HCT116 (cell line): ENCODE measurements at regions not wholly inside any gene's neighbourhood (a gene's known extent, or its start where the extent isn't known, plus 50 kb on each side); places are given as distances from the start of the nearest gene placed in this dataset.

Source experiments
- ATAC-seq: fragments of 200-7000 bp; cut with Tn5 transposase; 2 replicates; pipeline ENCODE4 v1.9.1; 2020; ENCODE audit warnings: mild to moderate bottlenecking, moderate library complexity
- BruUV-seq: library from RNA; stranded (reverse); fragments of 400-500 nt; replicated peaks from 2 replicates; lab custom pipeline; 2021; lab: Mats Ljungman, UMichigan
- CTCF ChIA-PET: fragments of 300-600 bp; sonication (Branson Sonifier 250); formaldehyde crosslinking; loops from one replicate; lab custom pipeline; 2021; ENCODE audit warnings: antibody characterized with exemption; lab: Charles Lee
- POLR2A ChIA-PET: fragments of 300-600, 350-600 bp; sonication (Branson Sonifier 250); formaldehyde crosslinking; loops from one replicate; lab custom pipeline; 2021; ENCODE audit warnings: antibody characterized with exemption; lab: Charles Lee
- RAD21 ChIA-PET, 2 experiments: fragments of 300-600 bp; sonication (Branson Sonifier 250); formaldehyde crosslinking; loops; one replicate each; lab custom pipeline; 2023; ENCODE audit warnings: low total read pairs in 2 of 2; ENCODE audit not compliant: uncharacterized antibody in 2 of 2, unreplicated experiment in 2 of 2, low non-redundant PET in 1 of 2; lab: Charles Lee
- DNase-seq: peaks from one replicate; pipeline ENCODE4 v3.0.0-alpha.2; 2010; ENCODE audit warnings: low read depth, low spot score
- H2AFZ ChIP-seq: fragments of 200-600 bp; shearing (Covaris generic), sonication (generic); 2 replicates; pipeline ENCODE4 v1.6.1; 2017; ENCODE audit warnings: low read depth, mixed run types, mixed read lengths, antibody characterized with exemption, low read length; ENCODE audit not compliant: poor library complexity, severe bottlenecking
- H3K27ac ChIP-seq: 2 replicates; pipeline ENCODE4 v1.5.1; 2012; ENCODE audit warnings: low read depth, low read length
- H3K27me3 ChIP-seq: fragments of 200-600 bp; sonication (generic); 2 replicates; pipeline ENCODE4 v1.6.1; 2016; ENCODE audit warnings: mixed run types, low read length, mixed read lengths; ENCODE audit not compliant: insufficient read depth
- H3K36me3 ChIP-seq, 2 experiments: fragments of 200-500 bp in 1 of 2; fragments of 200-600 bp in 1 of 2; sonication (Bioruptor generic) in 1 of 2; sonication (generic) in 1 of 2; 2 replicates each; pipeline versions ENCODE4 v1.5.1 to v1.6.1; 2014 to 2016; ENCODE audit warnings: low read length in 2 of 2, inconsistent platforms in 1 of 2, mixed read lengths in 1 of 2, mixed run types in 1 of 2; ENCODE audit not compliant: insufficient read depth in 2 of 2, control insufficient read depth in 1 of 2
- H3K4me1 ChIP-seq, 2 experiments: fragments of 200-600 bp in 1 of 2; sonication (generic) in 1 of 2; 2 replicates each; pipeline versions ENCODE4 v1.5.1 to v1.6.1; 2012 to 2017; ENCODE audit warnings: low read length in 2 of 2, inconsistent platforms in 1 of 2, mild to moderate bottlenecking in 1 of 2, mixed read lengths in 1 of 2, mixed run types in 1 of 2, moderate library complexity in 1 of 2; ENCODE audit not compliant: insufficient read depth in 2 of 2, control insufficient read depth in 1 of 2
- H3K4me2 ChIP-seq: fragments of 200-600 bp; sonication (generic); 2 replicates; pipeline ENCODE4 v1.6.1; 2017; ENCODE audit warnings: mixed run types, low read length, mixed read lengths
- H3K4me3 ChIP-seq, 2 experiments: fragments of 200-600 bp in 1 of 2; sonication (generic) in 1 of 2; replicated peaks in 1 of 2; 2 replicates each; pipeline ENCODE4 v1.5.1; 2011 to 2016; ENCODE audit warnings: low read length in 2 of 2, control low read depth in 1 of 2, low read depth in 1 of 2, mild to moderate bottlenecking in 1 of 2, mixed read lengths in 1 of 2, mixed run types in 1 of 2
- H3K79me2 ChIP-seq: fragments of 200-600 bp; sonication (generic); 2 replicates; pipeline ENCODE4 v1.6.1; 2017; ENCODE audit warnings: mild to moderate bottlenecking, mixed run types, low read length, moderate library complexity, mixed read lengths; ENCODE audit not compliant: insufficient read depth
- H3K9ac ChIP-seq: fragments of 200-600 bp; sonication (generic); 2 replicates; pipeline ENCODE4 v1.6.1; 2016; ENCODE audit warnings: low read length, mixed read lengths
- H3K9me2 ChIP-seq: fragments of 200-600 bp; sonication (generic), shearing (Covaris generic); 2 replicates; pipeline ENCODE4 v1.6.1; 2017; ENCODE audit warnings: mixed run types, mild to moderate bottlenecking, moderate library complexity; ENCODE audit not compliant: insufficient read depth
- H3K9me3 ChIP-seq, 2 experiments: fragments of 200-500 bp in 1 of 2; fragments of 200-600 bp in 1 of 2; sonication (Bioruptor generic) in 1 of 2; sonication (generic) in 1 of 2; 2 replicates each; pipeline ENCODE4 v1.6.1; 2014 to 2017; ENCODE audit warnings: low read length in 2 of 2, mixed read lengths in 2 of 2, inconsistent platforms in 1 of 2, low read depth in 1 of 2, mild to moderate bottlenecking in 1 of 2, mixed run types in 1 of 2, moderate library complexity in 1 of 2; ENCODE audit not compliant: control insufficient read depth in 1 of 2, insufficient read depth in 1 of 2
- H4K20me1 ChIP-seq: fragments of 200-600 bp; sonication (generic), shearing (Covaris generic); 2 replicates; pipeline ENCODE4 v1.6.1; 2017; ENCODE audit warnings: mixed run types, mild to moderate bottlenecking, moderate library complexity; ENCODE audit not compliant: insufficient read depth
- CBX3 ChIP-seq: IDR thresholded peaks from 2 replicates; pipeline ENCODE4 v1.6.1; 2012; ENCODE audit warnings: low read depth
- CEBPB ChIP-seq: IDR thresholded peaks from 2 replicates; pipeline ENCODE4 v1.6.1; 2012; ENCODE audit warnings: low read depth
- EZH2 ChIP-seq: fragments of 200-600 bp; sonication (generic); IDR thresholded peaks from 2 replicates; pipeline ENCODE4 v1.6.1; 2017; ENCODE audit warnings: antibody characterized with exemption, mixed run types
- EZH2phosphoT487 ChIP-seq: fragments of 200-600 bp; IDR thresholded peaks from 2 replicates; pipeline ENCODE4 v1.6.1; 2018; ENCODE audit warnings: antibody characterized with exemption, borderline replicate concordance
- POLR2A ChIP-seq: IDR thresholded peaks from 2 replicates; pipeline ENCODE4 v1.7.0; 2011; ENCODE audit warnings: borderline replicate concordance; ENCODE audit not compliant: insufficient read depth, insufficient read length; ENCODE audit errors: extremely low read depth
- POLR2AphosphoS5 ChIP-seq: IDR thresholded peaks from 2 replicates; pipeline ENCODE4 v1.6.1; 2011; ENCODE audit warnings: mild to moderate bottlenecking, low read depth, low read length, moderate library complexity
- TCF7L2 ChIP-seq: IDR thresholded peaks from 2 replicates; pipeline ENCODE4 v1.7.0; 2011; ENCODE audit warnings: borderline replicate concordance, inconsistent platforms; ENCODE audit not compliant: insufficient read depth, insufficient read length; ENCODE audit errors: extremely low read depth
- YY1 ChIP-seq: IDR thresholded peaks from 2 replicates; pipeline ENCODE4 v1.6.1; 2011; ENCODE audit warnings: low read length, low read depth, moderate library complexity, mild to moderate bottlenecking; ENCODE audit not compliant: insufficient replicate concordance; ENCODE audit errors: extremely low read depth
- ZNF274 ChIP-seq: fragments of 200-500 bp; sonication (Bioruptor generic); IDR thresholded peaks from 2 replicates; pipeline ENCODE4 v1.6.1; 2014; ENCODE audit warnings: mild to moderate bottlenecking, low read depth, low read length, inconsistent platforms
- intact Hi-C: fragments of 100-400 bp; cut with micrococcal nuclease; formaldehyde crosslinking; loops from 2 replicates; pipeline ENCODE4 v1.10.0; 2022
- TF ChIP-seq, protein P1 (sequence below): IDR thresholded peaks from 2 replicates; pipeline ENCODE4 v1.6.1; 2012
- TF ChIP-seq, protein P2 (sequence below): IDR thresholded peaks from 2 replicates; pipeline ENCODE4 v1.6.1; 2012
- TF ChIP-seq, protein P3 (sequence below): IDR thresholded peaks from 2 replicates; pipeline ENCODE4 v1.6.1; 2011; ENCODE audit warnings: mild to moderate bottlenecking, low read length, moderate library complexity; ENCODE audit not compliant: insufficient replicate concordance; ENCODE audit errors: extremely low read depth
- TF ChIP-seq, protein P4 (sequence below), 3 experiments: fragments of 200-600 bp in 1 of 3; sonication (generic) in 1 of 3; IDR thresholded peaks in 2 of 3; conservative IDR thresholded peaks in 1 of 3; 2 replicates each; pipeline ENCODE4 v1.5.1; 2012 to 2017; ENCODE audit warnings: low read depth in 2 of 3, low read length in 2 of 3, antibody characterized with exemption in 1 of 3, borderline replicate concordance in 1 of 3, control low read depth in 1 of 3, mild to moderate bottlenecking in 1 of 3, mixed read lengths in 1 of 3, mixed run types in 1 of 3, moderate library complexity in 1 of 3; ENCODE audit not compliant: insufficient read depth in 1 of 3

DNA sequence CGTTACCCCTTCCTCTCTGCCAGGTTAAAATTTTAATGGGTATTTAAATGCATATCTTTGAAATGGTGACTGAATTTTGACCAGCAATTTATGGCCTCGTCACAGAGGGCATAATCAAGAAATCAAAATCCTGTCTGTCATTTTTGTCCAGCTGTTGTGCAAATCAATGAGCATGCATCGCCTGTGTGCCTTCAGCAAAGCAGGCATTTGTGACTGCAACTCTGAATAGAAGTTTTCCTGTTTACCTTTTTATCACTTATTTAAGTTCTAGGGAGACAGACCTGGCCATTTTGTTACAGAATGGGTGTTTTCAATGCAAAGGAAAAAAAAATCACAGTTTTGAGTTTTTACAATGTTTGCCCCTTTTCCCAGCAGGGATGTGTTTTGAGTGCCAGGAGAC is 107.4 kb downstream of the PPM1A start:
- no TSS peak for BruUV-seq
- H3K4me3 ChIP-seq: no peak overlapping the region
- POLR2A ChIA-PET: no interaction called here
- DNase-seq (no peak), ATAC-seq (no peak)
- no peaks in the 10 kb centered on the region for H3K9me2 ChIP-seq
- no peak overlapping the region for H3K9ac ChIP-seq
- no peak overlapping the region for H3K27ac ChIP-seq
- no peak overlapping the region for H2AFZ ChIP-seq
- no peaks in the 10 kb centered on the region for H3K4me1 ChIP-seq
- CTCF ChIA-PET: no interaction called here
- no peaks in the 10 kb centered on the region for H4K20me1 ChIP-seq
- TF ChIP-seq POLR2AphosphoS5 (no peak), TCF7L2 (no peak), POLR2A (no peak), CEBPB (no peak), EZH2phosphoT487 (no peak)
- TF ChIP-seq, protein P1, sequence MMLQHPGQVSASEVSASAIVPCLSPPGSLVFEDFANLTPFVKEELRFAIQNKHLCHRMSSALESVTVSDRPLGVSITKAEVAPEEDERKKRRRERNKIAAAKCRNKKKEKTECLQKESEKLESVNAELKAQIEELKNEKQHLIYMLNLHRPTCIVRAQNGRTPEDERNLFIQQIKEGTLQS: no peak
- TF ChIP-seq, protein P2, sequence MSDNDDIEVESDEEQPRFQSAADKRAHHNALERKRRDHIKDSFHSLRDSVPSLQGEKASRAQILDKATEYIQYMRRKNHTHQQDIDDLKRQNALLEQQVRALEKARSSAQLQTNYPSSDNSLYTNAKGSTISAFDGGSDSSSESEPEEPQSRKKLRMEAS: no peak
- no peaks in the 10 kb centered on the region for H3K27me3 ChIP-seq
- no peaks in the 10 kb centered on the region for H3K36me3 ChIP-seq
- H3K9me3 ChIP-seq: no peaks in the 10 kb centered on the region
- no peaks in the 10 kb centered on the region for H3K79me2 ChIP-seq
- intact Hi-C loops: no loop called here
- no peak overlapping the region for H3K4me2 ChIP-seq
- RAD21 ChIA-PET: no interaction called here

DNA sequence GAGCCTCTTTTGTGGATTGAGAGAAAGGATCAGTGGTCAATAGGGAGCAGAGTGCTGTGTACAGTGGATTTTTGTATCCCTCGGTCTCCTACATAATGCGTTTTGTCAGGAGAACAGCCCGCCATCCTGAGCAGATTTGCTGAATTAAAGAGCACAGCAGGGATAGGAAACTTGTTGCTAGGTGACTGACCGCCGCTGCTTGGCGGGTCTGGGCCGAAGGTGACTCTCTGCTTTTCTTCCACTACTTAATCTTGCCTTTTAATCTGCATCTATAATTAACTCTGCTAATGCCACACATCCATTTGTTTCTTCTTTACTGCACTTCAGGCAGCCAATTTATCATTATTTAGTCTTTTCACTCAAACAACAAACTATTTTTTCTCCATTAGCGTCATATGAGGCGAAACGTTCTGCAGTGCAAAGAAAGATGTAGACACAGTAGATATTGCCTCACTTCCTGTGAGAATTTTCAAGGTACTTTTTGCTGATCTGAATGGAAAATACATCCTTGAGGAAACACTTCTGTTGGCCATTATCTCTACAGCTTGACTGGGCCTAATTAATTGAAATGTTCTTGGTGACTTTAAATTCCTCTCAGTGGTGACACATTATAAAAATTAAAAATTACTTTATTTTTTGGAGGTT is 108.0 kb downstream of the PPM1A start:
- Histone ChIP-seq H3K4me2 (no peak overlapping the region), H3K27ac (no peak overlapping the region), H3K4me1 (no peaks in the 10 kb centered on the region), H3K9ac (no peak overlapping the region), H2AFZ (no peak overlapping the region), H4K20me1 (no peaks in the 10 kb centered on the region), H3K4me3 (no peak overlapping the region), H3K9me2 (no peaks in the 10 kb centered on the region), H3K79me2 (no peaks in the 10 kb centered on the region), H3K9me3 (no peaks in the 10 kb centered on the region), H3K36me3 (no peaks in the 10 kb centered on the region), H3K27me3 (no peaks in the 10 kb centered on the region)
- intact Hi-C loops: no loop called here
- CTCF ChIA-PET: no interaction called here
- ATAC-seq (no peak), DNase-seq (no peak)
- POLR2A ChIA-PET: no interaction called here
- TF ChIP-seq TCF7L2 (no peak), CEBPB (no peak), ZNF274 (no peak), YY1 (no peak), EZH2 (no peak), EZH2phosphoT487 (no peak), CBX3 (no peak), POLR2A (no peak)
- TF ChIP-seq, protein P3, sequence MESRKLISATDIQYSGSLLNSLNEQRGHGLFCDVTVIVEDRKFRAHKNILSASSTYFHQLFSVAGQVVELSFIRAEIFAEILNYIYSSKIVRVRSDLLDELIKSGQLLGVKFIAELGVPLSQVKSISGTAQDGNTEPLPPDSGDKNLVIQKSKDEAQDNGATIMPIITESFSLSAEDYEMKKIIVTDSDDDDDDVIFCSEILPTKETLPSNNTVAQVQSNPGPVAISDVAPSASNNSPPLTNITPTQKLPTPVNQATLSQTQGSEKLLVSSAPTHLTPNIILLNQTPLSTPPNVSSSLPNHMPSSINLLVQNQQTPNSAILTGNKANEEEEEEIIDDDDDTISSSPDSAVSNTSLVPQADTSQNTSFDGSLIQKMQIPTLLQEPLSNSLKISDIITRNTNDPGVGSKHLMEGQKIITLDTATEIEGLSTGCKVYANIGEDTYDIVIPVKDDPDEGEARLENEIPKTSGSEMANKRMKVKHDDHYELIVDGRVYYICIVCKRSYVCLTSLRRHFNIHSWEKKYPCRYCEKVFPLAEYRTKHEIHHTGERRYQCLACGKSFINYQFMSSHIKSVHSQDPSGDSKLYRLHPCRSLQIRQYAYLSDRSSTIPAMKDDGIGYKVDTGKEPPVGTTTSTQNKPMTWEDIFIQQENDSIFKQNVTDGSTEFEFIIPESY: no peak
- TF ChIP-seq, protein P4, sequence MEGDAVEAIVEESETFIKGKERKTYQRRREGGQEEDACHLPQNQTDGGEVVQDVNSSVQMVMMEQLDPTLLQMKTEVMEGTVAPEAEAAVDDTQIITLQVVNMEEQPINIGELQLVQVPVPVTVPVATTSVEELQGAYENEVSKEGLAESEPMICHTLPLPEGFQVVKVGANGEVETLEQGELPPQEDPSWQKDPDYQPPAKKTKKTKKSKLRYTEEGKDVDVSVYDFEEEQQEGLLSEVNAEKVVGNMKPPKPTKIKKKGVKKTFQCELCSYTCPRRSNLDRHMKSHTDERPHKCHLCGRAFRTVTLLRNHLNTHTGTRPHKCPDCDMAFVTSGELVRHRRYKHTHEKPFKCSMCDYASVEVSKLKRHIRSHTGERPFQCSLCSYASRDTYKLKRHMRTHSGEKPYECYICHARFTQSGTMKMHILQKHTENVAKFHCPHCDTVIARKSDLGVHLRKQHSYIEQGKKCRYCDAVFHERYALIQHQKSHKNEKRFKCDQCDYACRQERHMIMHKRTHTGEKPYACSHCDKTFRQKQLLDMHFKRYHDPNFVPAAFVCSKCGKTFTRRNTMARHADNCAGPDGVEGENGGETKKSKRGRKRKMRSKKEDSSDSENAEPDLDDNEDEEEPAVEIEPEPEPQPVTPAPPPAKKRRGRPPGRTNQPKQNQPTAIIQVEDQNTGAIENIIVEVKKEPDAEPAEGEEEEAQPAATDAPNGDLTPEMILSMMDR (IDR thresholded peaks at IDR 0.05 in 2 of 3, conservative IDR thresholded peaks at IDR 0.05 in 1 of 3; ENCODE audit: borderline replicate concordance in 1 of 3, insufficient read depth in 1 of 3, low read depth in 2 of 3, low read length in 2 of 3): no peak
- BruUV-seq: no TSS peak
- RAD21 ChIA-PET: no interaction called here
